Body of pancreas (tissue), 4 donors: ENCODE measurements at regions not wholly inside any gene's neighbourhood (a gene's known extent, or its start where the extent isn't known, plus 50 kb on each side); places are given as distances from the start of the nearest gene placed in this dataset.

Source experiments
- CTCF ChIP-seq, 7 experiments: fragments of 450-650 bp in 4 of 7; fragments of 200-600 bp in 3 of 7; sonication (generic) in 3 of 7; IDR thresholded peaks; one replicate each; pipeline ENCODE4 v1.5.1; 2016 to 2019; ENCODE audit warnings: antibody characterized with exemption in 7 of 7
- POLR2A ChIP-seq, 3 donors: fragments of 450-650 bp; IDR thresholded peaks; one replicate each; pipeline ENCODE4 v1.6.1; 2016; ENCODE audit warnings: antibody characterized with exemption in 3 of 3, mild to moderate bottlenecking in 2 of 3

GRCh38 chr11:13183826-13184196 lies 93.8 kb upstream of the BMAL1 start:
- no peak for TF ChIP-seq CTCF (IDR thresholded peaks at IDR 0.05)
- no peak for TF ChIP-seq POLR2A (IDR thresholded peaks at IDR 0.05)
